AG10803 (cell line): ENCODE measurements at regions not wholly inside any gene's neighbourhood (a gene's known extent, or its start where the extent isn't known, plus 50 kb on each side); places are given as distances from the start of the nearest gene placed in this dataset.

ENCODE experiments used
- DNase-seq: peaks from one replicate; pipeline ENCODE4 v3.0.0; 2010; ENCODE audit warnings: low read depth
- H3K4me3 ChIP-seq: 2 replicates; pipeline ENCODE4 v1.5.1; 2011; ENCODE audit warnings: mild to moderate bottlenecking, low read length, control low read depth
- TF ChIP-seq, protein P1 (sequence below): conservative IDR thresholded peaks from 2 replicates; pipeline ENCODE4 v1.5.1; 2011; ENCODE audit warnings: mild to moderate bottlenecking, low read length, control low read depth, inconsistent platforms

DNA sequence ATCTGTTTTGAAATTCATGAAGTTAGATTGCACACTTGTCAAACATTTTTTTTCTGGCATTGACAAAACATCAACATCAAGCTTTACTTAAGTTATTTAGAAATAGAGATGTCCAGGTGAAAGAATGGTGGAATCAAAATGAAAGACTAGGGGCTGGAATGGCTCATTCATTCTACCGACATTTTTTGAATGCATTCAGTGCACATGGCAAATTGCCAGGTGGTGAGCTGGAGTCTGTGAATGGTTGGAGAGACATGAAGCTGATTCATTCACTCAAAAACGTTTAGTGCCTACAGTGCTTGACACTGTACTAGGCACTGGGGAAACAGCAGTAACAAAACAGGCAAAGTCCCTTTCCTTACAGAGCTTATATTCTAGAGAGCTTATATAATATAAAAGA lies 292.4 kb downstream of the PPP1R2C start:
- DNase-seq = peak; percentile 0
- H3K4me3 ChIP-seq = no peak overlapping the region
- TF ChIP-seq, protein P1, sequence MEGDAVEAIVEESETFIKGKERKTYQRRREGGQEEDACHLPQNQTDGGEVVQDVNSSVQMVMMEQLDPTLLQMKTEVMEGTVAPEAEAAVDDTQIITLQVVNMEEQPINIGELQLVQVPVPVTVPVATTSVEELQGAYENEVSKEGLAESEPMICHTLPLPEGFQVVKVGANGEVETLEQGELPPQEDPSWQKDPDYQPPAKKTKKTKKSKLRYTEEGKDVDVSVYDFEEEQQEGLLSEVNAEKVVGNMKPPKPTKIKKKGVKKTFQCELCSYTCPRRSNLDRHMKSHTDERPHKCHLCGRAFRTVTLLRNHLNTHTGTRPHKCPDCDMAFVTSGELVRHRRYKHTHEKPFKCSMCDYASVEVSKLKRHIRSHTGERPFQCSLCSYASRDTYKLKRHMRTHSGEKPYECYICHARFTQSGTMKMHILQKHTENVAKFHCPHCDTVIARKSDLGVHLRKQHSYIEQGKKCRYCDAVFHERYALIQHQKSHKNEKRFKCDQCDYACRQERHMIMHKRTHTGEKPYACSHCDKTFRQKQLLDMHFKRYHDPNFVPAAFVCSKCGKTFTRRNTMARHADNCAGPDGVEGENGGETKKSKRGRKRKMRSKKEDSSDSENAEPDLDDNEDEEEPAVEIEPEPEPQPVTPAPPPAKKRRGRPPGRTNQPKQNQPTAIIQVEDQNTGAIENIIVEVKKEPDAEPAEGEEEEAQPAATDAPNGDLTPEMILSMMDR = no peak

DNA sequence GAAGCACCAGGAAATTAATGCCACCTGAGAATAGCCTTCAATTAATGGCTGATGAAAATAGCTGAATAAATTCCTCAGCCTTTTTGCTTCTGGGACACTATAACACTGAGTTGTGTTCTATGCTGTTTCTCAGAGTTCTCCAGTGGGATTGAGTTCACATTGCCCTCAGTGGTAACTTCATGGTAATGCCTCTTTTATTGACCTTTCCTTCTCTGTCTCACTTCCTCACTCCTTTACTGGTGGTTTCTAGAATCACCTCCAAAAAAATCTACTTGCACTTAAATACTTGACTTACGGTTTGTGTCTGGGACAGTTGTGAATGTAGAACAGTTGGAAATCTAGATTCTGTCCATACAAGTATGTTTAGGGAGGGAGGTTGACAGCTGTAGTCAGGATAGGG lies 293.7 kb downstream of the PPP1R2C start:
- TF ChIP-seq, protein P1 = no peak
- no peak for DNase-seq
- H3K4me3 ChIP-seq = no peak overlapping the region

DNA sequence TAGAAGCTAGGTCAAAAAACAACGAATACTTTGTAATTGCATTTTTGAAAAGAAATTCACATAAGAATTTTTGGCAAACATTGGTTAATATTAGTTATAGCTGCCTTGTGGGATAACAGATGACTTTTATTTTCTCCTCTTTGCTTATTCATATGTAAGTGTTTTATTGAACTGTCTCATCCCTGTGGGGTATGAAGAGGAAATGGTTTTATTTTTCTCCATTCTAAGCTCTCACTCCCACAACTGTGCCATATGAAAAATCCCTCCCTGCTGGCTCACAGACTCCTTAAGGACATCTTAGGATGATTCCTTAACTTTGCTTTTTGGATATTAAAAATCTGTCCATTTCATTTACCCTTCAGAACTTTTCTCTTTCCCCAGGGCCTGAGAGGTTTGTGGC lies 300.6 kb downstream of the PPP1R2C start:
- no peak for DNase-seq
- no peak overlapping the region for H3K4me3 ChIP-seq
- TF ChIP-seq, protein P1 = no peak

DNA sequence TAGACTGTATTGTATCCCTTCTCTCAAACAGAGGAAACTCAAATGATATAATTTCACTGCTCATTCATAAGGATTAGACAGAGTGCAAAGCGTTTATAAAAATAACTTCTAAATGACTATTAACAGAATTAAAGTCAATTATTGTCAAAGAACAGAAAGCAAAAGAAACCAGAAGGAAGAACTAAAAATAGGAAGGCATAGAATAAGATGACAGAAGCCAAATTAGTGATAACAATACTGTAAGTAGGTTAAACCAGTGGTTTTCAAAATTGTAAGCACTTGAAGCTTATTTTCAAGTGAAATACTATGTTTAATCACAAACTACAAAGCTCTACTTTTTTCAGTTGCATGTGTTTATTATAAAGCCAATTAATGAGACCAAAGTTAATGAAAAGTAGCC lies 305.2 kb downstream of the PPP1R2C start:
- no peak for DNase-seq
- TF ChIP-seq, protein P1 = no peak
- H3K4me3 ChIP-seq = no peak overlapping the region

DNA sequence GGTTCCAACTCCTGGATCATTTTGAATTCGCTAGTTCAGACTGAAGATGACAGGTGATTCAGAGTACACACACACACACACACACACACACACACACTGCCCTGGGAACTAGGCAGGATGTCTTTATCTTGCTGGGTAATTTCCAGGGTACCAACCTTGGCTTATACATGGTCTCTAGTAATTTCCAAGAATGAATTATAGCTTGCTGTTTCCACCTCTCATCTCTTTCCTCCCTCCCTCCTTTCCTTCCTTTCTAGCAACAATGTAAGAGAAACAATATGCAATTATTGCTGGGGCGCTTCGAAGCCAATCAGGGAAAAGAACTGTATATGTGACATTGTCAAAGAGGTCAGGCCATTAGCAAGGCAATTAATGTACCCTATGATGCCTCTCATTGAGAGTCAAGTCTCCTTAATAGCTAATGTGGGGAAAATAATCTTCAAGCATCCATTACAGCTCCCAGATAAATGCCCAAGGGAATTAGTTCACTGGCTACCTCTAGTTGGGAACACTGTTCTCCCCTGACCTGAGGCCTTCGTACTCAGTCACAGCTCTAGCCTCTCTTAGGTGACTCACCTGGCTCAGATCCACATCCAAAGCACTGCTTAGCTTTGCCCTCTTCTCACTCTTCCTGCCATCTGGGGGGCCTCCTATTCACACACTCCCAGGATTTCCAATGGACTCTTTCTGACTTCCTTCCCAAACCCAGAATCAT lies 311.5 kb downstream of the PPP1R2C start:
- DNase-seq = no peak
- TF ChIP-seq, protein P1 = no peak
- H3K4me3 ChIP-seq = no peak overlapping the region

DNA sequence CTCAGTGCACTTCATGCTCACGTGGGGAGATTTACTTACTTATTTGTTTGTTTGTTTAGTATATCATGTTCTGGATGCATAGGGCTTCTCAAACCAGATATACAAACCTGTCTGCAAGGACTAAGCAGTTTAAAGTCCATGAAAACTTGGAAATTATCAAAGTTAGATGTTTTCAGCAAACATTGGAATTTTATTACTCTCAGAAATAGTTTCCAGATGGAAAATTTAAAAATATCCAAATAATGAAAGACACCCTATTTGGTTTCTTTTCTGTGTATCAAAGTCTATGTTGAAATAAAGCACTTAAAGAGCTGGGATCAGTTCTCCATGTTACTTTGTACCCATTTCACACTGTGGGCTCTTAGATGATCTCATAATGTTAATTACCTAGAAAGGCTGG lies 312.1 kb downstream of the PPP1R2C start:
- H3K4me3 ChIP-seq = no peak overlapping the region
- TF ChIP-seq, protein P1 = no peak
- no peak for DNase-seq

DNA sequence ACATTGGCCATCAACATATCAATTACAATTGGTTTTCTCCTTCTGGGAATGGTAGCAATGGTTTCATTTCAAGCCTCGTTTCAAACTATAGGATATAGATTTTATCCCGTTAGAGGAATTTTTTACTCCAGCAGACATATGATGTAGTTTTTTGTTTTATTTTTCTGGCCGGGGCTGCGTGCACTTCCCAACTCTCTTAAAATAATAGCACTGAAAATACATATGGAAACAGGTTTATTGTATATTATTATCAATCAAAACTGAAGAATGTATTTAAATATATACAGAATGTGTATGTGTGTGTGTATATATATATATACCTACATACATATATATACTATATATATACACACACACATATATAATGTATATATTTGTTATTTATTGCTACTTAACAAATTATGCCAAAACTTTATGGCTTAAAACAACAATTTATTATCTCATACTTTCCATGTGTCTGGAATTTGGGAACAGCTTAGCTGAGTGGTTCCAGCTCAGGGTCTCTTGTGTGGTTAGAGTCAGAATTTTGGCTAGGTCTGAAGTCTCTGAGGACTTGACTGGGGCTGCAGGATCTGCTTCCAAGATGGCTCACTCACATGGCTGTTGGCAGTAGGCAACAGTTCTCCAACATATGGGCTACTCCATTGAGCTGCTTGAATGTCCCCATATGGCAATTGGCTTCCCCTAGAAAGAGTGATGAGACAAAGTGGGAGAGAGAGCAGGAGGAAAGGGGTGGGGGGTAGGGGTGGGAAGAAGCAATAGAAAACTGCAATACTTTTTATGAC lies 314.1 kb downstream of the PPP1R2C start:
- no peak for DNase-seq
- no peak overlapping the region for H3K4me3 ChIP-seq

More for the DNA sequence above, 314.1 kb downstream of the PPP1R2C start:
- TF ChIP-seq, protein P1 = no peak
